Liver (tissue), 3 donors: ENCODE measurements at regions not wholly inside any gene's neighbourhood (a gene's known extent, or its start where the extent isn't known, plus 50 kb on each side); places are given as distances from the start of the nearest gene placed in this dataset.

Source experiments
- CTCF ChIP-seq: fragments of 150-350 bp; IDR thresholded peaks from 2 replicates; pipeline ENCODE4 v1.5.1; 2017; ENCODE audit warnings: improper control_type of control experiment, low read depth, low read length; ENCODE audit not compliant: missing input control
- GABPA ChIP-seq, 2 donors: IDR thresholded peaks in 1 of 2; conservative IDR thresholded peaks in 1 of 2; 2 replicates each; pipeline ENCODE4 v1.6.1; 2016; ENCODE audit warnings: antibody characterized with exemption in 2 of 2, mild to moderate bottlenecking in 1 of 2, moderate library complexity in 1 of 2
- HNF4A ChIP-seq, 2 donors: conservative IDR thresholded peaks; 2 replicates each; pipeline ENCODE4 v1.6.1; 2016; ENCODE audit warnings: antibody characterized with exemption in 2 of 2, mild to moderate bottlenecking in 2 of 2
- RXRA ChIP-seq, 2 donors: IDR thresholded peaks; 2 replicates each; pipeline ENCODE4 v1.6.1; 2017 to 2018; ENCODE audit warnings: antibody characterized with exemption in 2 of 2, mild to moderate bottlenecking in 1 of 2
- SP1 ChIP-seq: IDR thresholded peaks from 2 replicates; pipeline ENCODE4 v1.6.1; 2018; ENCODE audit warnings: antibody characterized with exemption, mild to moderate bottlenecking
- YY1 ChIP-seq: IDR thresholded peaks from 2 replicates; pipeline ENCODE4 v1.6.1; 2016; ENCODE audit warnings: antibody characterized with exemption, mild to moderate bottlenecking
- TF ChIP-seq, protein P1 (sequence below): IDR thresholded peaks from 2 replicates; pipeline ENCODE4 v1.6.1; 2016; ENCODE audit warnings: antibody characterized with exemption, mild to moderate bottlenecking
- TF ChIP-seq, protein P2 (sequence below): IDR thresholded peaks from 2 replicates; pipeline ENCODE4 v1.6.1; 2016; ENCODE audit warnings: antibody characterized with exemption
- donor health status: healthy.
- donor health status: healthy.

GRCh38 chr7:106466867-106467266, 182.1 kb upstream of the NAMPT start:
- no peak for TF ChIP-seq HNF4A (conservative IDR thresholded peaks at IDR 0.05)
- no peak for TF ChIP-seq CTCF
- no peak for TF ChIP-seq GABPA (IDR thresholded peaks at IDR 0.05 in 1 of 2, conservative IDR thresholded peaks at IDR 0.05 in 1 of 2)
- no peak for TF ChIP-seq YY1
- TF ChIP-seq, protein P1, sequence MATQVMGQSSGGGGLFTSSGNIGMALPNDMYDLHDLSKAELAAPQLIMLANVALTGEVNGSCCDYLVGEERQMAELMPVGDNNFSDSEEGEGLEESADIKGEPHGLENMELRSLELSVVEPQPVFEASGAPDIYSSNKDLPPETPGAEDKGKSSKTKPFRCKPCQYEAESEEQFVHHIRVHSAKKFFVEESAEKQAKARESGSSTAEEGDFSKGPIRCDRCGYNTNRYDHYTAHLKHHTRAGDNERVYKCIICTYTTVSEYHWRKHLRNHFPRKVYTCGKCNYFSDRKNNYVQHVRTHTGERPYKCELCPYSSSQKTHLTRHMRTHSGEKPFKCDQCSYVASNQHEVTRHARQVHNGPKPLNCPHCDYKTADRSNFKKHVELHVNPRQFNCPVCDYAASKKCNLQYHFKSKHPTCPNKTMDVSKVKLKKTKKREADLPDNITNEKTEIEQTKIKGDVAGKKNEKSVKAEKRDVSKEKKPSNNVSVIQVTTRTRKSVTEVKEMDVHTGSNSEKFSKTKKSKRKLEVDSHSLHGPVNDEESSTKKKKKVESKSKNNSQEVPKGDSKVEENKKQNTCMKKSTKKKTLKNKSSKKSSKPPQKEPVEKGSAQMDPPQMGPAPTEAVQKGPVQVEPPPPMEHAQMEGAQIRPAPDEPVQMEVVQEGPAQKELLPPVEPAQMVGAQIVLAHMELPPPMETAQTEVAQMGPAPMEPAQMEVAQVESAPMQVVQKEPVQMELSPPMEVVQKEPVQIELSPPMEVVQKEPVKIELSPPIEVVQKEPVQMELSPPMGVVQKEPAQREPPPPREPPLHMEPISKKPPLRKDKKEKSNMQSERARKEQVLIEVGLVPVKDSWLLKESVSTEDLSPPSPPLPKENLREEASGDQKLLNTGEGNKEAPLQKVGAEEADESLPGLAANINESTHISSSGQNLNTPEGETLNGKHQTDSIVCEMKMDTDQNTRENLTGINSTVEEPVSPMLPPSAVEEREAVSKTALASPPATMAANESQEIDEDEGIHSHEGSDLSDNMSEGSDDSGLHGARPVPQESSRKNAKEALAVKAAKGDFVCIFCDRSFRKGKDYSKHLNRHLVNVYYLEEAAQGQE, result no peak
- no peak for TF ChIP-seq SP1
- TF ChIP-seq RXRA (IDR thresholded peaks at IDR 0.05), result no peak
- TF ChIP-seq, protein P2, sequence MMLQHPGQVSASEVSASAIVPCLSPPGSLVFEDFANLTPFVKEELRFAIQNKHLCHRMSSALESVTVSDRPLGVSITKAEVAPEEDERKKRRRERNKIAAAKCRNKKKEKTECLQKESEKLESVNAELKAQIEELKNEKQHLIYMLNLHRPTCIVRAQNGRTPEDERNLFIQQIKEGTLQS, result no peak
